HG02981 (cell line): ENCODE measurements at regions not wholly inside any gene's neighbourhood (a gene's known extent, or its start where the extent isn't known, plus 50 kb on each side); places are given as distances from the start of the nearest gene placed in this dataset.

Source experiments
- ATAC-seq: cut with Tn5 transposase; IDR thresholded peaks from one replicate; pipeline ENCODE4 v1.9.1; 2021; ENCODE audit warnings: mild to moderate bottlenecking, moderate library complexity; ENCODE audit not compliant: unreplicated experiment

DNA sequence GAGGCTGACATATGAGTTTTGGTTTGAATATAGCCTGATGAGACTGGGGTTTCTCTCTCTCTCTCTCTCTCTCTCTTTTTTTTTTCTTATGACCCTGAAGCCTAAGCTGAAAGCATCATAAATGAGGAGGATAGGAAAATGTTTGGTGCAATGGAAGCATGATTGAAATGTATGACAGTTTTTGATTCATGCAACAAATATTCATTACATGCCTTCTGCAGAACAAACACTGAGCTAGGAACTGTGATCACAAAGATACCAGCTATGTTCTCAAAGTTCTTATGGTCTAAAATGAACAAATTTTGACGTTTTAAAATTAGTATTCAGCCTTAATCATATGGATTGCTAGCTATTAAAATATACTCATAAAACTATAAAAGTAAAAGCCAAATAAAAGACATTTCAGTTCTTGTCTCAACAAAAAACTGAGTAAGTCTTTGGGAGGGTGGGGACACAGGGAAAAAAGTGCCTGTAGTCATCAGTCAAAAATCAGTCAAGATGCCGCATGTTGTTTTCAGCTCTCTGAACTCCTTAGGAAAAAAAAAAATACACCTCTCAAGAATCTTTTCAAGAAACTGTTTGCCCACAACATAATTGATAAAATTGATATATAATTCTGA is 57.2 kb downstream of the NKX6-1 start:
- ATAC-seq = no peak

DNA sequence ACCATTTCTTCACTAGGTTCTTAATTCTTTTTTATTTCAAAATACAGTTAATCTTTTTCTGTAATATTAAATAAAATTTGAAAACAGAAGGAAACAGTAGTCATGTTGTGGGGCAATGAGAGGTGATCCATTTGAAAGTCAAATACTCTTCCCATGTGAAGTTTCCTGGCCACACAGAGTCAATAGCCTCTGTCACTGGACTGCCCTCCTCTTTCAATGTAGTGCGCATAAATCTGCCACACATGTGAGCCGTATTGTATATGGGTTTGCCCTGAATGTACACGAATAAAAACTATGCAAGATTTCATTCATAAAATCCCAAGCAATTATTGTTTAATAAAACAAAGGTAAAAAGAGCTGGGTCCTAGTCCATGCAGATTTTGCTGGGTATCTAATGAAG is 59.1 kb downstream of the NKX6-1 start:
- ATAC-seq = no peak

DNA sequence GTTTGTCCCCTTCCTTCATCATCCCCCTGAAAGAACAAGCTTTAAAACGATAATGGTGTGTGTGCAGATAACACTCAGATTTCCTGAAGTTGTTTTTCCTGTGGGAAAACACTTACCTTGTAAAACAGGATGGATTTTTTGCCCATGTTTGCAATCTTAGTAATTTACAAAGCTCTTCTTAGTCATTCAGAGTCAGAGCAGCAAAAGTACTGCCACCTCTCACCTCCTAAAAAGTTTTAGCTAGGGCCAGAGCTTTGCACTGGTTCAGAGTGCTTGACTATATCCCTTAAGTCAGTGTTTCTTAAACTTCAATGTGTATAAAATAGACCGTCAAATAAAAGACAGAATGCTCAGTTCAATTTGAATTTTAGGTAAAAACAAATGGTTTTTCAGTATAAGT is 62.3 kb downstream of the NKX6-1 start:
- ATAC-seq = no peak

DNA sequence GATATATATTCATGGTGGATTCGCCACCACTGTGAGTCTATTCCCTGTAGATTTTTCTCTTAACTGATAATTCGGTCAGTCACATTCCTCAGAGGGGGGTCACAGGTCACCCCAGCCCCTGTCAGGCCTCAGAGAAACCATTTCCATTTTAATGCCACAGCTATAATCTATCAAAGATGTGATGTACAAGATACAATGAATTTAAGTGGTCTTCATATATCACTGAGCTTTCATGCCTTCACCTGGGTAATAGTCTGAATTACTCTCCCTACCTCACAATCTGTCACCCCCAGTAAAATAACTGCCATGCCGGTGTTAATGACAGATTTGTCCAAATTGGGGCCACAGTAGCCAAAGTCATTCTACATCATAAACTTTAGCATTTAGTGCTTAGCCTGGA is 64.7 kb downstream of the NKX6-1 start:
- ATAC-seq = no peak

DNA sequence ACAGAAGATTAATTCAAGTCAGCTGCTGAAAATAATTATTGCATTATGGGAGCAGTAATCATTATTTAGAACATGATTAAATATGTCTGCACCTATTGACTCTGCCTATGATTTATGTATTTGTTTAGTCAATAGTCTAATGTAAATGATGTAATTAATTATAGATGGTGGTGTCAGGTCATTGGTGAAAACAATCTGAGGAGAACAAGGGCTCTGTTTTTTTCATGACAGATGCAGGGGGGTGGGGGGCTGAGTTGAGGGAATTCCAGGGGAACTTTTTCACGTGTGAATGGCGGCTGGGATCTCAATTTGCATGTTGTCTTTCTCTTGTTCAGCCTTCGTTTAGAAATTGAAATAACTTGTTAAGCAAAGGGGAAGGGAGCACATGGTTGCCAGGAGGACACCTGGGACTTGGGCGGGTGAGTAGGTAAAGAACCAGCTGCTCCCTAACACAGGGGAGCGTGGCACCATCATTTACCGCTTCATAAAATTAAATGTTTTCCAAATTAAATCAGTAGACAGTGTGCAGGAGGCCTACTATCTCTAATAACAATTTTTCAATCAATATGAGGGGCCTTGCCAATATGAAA is 65.4 kb downstream of the NKX6-1 start:
- no peak for ATAC-seq

DNA sequence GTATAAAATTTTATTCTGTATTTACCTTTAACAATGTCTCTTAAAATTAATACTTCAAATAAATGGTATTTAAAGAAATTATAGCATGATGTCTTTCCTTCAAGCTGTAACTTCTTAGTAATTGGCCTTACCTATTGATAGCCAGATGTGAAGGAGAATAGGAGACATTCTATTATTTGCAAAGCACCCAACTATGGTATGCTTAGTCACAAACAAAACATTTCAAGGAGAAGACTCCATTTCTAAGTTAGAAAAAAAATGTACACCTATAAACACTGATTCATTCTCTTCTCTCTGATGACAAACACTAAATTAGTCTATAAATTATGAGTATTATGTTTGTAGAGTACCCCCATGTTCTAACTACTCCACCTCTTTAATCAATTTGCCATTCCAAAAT is 66.4 kb downstream of the NKX6-1 start:
- ATAC-seq = no peak

DNA sequence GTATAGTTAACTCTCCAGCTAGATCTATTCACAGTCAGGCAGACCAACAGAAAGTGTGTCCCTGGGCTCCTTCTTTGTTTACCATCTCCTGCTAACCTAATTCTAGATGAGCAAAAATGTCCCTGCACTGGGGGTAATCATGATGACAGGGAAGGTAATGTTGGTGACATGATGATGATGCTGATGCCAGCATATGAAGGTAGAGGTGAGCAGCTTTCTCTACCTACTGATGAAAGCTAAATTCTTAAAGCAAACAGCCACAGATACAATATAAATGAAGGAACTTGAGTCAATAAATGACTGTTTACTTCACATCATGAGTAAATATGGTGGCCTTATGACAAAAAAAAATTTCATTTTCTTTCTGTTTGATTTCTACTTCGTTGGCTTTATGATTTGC is 78.5 kb downstream of the NKX6-1 start:
- ATAC-seq = no peak

DNA sequence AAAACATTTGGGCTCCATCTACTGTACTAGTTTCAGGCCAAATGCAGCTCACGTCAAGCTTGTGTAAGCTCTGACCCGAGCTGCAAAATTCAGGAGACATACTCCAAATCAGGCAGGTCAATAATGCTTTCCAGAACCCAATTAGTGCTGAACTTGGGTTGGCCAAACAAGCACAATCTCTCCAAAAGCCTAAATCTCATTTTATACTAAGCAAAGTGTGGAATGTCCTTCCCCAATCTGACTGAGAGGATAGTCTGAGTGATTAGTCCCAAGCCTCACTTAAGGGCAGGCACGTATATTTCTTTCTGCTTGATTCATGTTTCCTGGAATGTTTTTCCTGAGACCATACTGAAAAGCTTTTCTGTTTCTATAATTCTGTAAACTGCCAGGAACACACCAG is 79.9 kb downstream of the NKX6-1 start:
- no peak for ATAC-seq

DNA sequence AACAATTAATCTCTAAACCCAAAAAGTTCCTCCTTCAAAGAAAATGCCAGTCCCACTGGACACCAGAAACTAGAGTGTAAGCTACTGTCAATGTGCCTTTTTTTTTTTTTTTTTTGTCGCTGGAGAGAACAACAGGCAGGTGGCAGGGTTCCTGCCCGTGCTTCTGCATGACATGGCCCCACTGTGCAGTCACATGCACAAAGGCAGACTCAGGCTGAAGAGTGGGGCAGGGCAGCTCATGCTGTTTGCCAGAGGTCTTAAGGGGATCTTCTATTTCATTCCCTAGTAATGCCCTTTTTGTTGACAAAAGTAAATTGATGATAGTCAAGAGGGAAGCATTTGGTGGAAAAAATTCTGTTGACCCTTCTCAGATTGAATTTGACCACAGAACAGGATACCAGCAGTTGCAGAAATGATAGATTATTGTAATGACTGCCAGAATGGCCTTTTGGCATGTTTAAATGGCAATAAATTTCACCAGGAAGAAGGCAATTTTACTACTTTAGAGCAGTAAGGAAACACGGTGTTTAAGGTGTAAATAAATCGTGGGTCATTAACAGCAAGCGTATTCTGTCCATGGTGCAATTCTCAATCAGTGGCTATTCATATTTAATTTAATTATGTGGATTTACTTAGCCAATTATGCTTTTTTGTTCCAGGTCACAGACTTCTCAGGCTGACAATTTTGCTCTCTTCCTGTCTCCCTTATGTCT is 80.9 kb downstream of the NKX6-1 start:
- no peak for ATAC-seq

DNA sequence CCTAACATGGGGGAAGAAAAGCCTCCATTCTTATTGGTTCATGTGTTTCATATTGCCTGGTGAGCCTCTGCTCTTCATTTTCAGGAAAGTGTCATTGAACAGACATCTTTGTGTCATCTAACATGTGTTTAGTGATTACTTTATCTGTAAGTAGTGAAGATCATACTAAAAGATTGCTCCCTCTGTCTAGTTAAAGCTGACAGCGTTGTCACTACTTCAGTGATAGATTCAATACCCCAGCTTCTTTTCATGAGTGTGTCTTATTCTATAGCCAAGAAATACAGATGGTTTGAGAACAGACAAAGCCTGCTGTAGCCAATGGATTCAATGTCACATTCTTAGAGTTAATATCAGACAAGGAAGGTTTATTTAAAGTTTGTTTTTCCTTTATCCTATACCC is 85.1 kb downstream of the NKX6-1 start:
- ATAC-seq = no peak

DNA sequence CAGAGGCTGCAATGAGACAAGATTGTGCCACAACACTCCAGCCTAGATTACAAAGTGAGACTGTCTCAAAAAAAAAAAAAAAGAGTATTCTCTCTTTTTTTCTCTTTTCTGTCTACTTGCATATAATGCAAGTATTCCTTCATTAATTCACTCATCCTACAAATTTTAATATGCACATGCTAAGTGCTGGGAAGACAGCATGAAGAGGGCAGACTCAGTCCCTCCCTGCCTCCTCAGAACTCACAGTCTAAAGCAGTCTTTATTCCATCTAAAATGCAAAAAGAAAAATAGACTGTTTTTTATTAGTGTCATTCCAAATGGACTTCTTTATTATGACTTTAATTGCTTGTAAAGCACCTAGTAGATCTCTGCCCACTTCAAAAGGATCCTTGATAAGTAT is 85.6 kb downstream of the NKX6-1 start:
- ATAC-seq = no peak

DNA sequence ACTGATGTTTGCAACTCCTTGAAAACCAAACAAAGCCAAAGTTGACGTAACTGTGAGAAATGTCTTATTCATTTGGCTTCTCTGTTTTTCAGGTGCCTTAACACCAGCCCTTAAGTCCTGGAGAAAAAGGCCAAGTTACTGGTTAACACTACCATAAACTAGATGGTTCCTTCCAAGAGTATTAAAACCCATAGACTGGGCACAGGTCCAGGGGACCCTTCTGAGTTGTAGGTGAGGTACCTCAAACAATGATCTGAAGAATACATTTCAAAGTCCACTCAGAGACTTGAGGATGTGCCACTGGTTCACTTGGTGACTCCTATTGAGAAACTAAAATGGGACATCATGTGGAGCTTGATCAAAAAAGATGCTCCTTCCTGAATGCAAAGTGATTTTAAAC is 87.0 kb downstream of the NKX6-1 start:
- ATAC-seq = no peak

DNA sequence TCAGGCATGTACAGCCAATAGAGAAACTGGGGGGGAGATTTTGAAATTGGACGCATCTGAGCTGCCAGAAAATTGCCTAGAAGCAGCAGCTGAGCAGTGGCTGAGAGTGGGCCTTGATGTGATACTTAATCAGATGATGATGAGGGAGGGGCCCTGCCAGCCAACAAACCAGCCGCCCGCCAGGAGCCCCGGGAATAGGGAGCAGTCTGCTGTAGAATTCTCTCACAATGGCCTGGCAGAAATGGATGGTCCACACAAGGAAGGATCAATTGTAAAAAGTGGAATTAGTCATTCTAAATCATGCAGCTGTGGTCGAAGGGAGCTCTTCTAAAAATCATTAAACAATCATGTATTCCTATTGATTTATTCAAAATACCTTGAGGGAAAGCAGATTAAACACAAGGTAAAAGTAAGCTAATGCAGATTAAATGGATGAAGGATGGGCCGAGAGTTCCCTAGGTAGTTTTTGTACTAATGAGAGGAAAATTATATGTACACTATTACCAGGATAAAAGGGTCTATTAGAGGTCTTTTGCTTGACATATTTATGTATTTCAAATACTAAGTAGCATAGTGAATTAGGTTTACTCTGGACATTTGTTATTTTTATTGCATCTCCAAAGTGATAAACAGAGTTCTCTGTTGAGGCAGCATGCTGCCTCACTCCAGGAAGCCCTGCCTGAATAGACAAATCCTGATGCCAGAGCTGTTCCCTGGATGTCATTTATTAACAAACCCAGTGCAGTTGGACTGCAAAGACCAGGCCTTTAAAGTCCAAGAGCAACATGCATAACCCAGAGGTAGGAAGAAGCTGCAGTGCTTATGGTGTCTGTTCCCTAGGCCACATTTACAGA is 91.3 kb downstream of the NKX6-1 start:
- no peak for ATAC-seq

DNA sequence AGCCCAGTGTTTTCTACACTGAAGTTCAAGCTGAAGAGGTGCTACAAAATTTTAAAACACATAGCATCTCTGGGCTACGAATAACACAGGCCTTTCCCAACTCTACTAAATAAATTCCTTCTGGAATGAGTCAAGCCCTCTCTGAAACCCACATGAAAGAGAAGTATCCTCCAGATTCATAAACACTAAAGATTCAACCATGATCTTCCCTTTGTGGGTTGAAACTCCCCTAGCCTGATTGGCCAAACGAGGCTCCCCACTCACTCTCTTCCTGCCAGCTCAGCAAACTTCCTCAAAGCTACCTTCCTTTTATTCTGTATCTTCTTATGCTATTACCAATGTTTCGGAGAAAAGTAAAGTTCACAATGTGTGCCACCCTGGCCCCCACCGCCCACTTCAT is 95.4 kb downstream of the NKX6-1 start:
- no peak for ATAC-seq

DNA sequence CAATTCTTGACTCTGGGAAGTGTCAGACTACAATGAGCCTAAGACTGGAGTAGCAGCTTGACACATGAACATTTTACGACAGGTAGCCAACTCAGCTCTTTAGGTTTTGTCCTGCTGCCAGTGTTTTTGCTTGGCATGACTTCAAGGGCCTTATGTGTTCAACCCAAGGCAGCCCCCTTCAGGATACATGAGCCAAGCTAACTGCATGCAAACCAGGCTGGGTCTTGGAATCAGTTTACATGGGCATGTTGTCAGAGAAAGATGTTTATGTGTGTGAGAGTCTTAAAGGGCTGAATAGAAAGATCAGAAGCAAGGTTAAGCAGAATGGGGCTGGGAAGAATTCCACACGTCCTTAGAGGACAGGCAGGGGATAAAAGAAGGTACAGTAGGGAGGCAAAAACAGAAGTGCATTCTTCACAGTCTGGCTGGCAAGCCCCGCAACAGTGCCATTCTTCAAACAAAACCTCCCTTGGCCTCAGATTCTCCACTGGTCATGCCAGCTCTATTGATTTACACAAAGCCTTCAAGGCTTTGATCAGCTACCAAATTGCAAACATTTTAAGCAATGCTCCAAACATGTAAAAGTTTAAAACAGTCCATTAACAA is 97.3 kb downstream of the NKX6-1 start:
- ATAC-seq = no peak

DNA sequence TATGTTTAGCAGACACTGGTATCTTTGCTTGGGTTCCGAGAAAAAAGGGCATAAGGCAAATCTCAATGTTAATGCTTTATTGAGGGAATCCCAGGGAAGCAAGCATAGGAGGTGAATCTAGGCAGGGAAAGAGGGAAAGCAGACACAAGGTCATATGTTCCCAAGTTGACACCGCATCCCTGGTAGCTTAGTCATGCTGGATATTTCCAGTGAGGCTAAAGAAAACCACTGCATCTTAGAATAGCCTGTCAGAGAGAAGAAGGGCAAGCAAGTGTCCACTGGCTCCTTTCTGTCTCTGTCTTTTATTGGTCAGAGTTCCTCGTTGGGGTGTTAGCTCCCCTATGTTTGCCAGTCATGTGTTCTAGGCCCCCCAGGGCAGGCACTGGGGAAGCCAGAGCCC is 104.7 kb downstream of the NKX6-1 start:
- no peak for ATAC-seq

DNA sequence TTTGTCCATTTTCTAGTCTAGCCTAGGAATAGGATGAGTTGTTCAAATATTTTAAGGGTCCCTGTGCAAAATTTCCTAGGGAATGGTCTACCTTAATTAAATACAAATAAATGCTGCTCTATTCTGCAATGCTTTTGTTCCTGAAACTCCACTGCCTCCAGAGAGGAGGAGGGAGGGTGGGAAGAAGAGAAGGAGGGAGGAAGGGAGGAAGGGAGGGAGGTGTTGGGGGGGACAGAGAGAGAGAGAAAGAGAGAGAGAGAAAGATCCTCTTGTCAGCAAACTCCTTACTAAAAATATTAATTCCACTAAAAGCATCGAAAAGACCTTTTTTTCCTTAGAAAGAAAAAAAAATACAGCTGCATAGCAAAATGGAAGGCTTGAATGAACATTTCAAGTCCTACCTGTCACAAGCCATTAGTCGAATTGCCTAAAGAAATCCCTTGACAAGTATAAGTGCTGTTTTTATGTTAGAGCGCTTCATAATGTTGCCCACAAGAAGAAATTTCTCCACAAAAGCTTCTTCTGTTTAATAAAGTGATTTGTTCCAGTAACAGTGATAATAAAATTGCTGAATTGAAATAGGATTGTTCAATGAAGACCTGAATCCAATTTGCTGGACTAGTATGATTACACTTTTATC is 106.0 kb downstream of the NKX6-1 start:
- no peak for ATAC-seq

DNA sequence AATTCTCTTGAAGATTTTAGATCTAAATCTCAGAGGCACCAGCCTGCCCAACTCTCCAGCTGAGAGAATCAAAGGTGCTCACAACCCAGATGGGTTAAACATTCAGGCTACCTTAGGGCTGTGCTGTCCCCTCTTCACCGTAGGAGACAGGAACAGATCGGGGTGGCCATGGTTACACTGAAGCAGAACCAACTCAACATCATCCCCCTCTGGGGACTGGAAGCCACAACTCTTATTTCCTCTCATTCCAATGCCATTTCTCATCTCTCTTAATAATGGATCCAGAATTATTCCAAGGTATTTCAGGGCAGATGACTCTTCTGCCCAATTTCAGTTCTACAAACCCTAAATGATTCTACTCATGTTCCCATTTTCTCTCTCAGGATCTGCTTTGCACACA is 109.7 kb downstream of the NKX6-1 start:
- ATAC-seq = no peak

DNA sequence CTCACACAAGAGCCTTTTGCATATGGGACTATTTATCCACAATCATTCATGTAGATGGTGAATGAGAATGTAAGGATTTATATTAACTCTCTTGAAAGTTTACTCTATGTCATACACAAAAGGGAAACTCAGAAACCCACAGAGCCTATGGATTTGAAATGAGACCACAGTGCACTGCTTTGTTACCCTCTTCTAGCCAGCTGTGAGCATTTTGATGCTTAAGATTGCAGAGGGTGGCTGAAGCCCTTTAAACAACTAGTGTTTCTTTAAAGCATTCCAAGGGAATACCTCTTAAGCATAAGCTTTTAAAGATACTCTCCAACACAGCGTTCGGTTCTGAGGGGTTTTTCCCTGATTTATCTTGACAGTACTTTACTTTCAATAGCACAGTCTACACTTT is 113.9 kb downstream of the NKX6-1 start:
- no peak for ATAC-seq

DNA sequence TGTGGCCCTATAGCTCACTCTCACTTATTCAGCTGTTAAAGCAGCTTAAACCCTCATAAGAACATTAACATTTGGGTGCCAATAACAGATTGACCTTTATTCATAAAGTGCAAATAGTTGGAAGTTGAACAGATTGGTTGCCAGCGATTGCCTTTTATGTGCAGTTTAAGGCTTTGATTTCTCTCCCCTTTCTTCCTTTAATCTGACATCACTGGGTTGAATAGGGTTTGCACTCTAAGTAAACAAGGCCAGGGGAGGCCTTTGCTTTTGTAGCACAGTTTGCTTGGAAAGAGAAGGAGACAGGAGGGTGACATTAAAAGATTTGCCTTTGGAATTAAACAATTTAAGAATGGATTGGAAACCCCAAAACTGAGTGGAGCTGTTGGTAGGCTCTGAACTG is 114.3 kb downstream of the NKX6-1 start:
- no peak for ATAC-seq

DNA sequence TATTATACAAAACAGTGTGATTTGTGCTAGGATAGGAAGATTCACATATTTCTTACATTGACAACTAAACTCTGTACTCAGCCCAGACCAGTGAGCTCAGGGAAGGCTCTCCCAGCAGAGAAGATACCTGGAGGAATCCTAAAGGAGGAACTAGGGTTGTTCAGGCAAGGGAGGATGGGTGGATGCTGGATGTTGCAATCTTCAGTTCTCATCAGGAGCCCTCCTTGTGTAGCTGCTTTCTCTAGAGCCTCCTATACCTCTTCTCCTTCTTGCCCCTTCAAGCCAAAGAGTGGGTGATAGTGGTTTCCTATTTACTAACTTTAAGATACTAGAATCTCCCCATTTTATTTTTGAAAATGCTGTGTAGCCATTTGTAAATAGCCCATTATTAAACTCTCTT is 117.3 kb downstream of the NKX6-1 start:
- ATAC-seq = no peak
